HG02840 (cell line): ENCODE measurements at regions not wholly inside any gene's neighbourhood (a gene's known extent, or its start where the extent isn't known, plus 50 kb on each side); places are given as distances from the start of the nearest gene placed in this dataset.

Experiments
- ATAC-seq: cut with Tn5 transposase; IDR thresholded peaks from one replicate; pipeline ENCODE4 v1.9.1; 2021; ENCODE audit warnings: mild to moderate bottlenecking, moderate library complexity, moderate number of reproducible peaks; ENCODE audit not compliant: unreplicated experiment, low FRiP score

DNA sequence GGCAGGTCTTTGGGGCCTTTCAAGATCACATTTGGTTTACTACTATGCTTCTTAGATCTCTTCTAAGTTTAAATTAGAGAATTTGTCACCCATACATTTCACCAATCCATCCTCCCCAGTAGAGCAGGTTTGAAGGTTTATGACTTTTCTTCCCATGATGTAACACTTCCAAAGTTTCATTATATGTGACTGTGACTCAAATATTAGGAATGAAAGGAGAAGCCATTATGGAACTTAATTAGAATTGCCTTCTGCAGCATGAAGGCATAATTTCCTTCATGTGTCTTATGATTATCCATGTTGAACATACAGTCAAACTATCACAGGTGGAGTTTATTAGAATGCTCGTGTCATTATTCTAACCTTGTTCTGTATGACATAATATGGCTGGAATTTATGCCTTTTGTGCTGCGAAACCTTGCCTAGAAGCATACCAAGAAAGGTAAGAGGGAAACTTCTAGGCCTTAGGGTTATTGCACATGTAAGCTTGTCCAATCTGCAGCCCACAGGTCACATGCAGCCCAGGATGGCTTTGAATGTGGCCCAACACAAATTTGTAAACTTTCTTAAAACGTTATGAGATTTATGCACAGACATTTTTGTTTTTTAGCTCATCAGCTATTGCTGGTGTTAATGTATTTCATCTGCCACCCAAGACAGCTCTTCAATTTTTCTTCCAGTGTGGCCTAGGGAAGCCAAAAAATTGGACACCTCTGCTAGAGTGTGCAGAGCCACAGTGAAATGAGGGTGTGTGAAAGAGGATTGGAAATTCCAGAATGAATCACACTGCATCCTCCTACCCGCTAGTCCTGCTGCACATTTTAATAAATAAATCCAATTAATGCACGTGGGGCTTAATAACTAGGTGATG, 133.6 kb downstream of the TMEM26 start:
- ATAC-seq: no peak

- ATAC-seq: no peak
Observed at GRCh38 chr10:61318429-61318828, 134.8 kb downstream of the TMEM26 start.

GRCh38 chr10:61317706-61318105, 135.5 kb downstream of the TMEM26 start:
- ATAC-seq: no peak

- no peak for ATAC-seq
Observed at GRCh38 chr10:61316676-61317265, 136.4 kb downstream of the TMEM26 start.

DNA sequence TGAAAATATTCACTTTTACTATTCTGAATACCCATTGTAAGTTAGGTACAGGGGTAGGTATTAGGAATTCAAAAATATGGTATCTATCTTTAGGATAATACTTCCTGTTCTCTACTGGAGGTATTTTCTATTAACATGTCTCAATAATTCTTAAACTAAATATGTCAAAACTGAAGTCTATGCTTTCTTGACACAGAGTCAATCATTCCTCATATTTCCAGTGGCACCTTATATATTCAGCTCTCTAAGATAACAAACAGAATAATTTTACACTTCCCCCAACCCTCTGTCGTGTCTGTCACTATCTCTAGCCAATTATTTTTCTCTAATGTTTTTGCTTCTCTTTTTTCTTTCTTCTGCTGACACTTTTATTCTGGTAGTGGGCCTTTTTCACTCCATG, 138.9 kb downstream of the TMEM26 start:
- no peak for ATAC-seq

DNA sequence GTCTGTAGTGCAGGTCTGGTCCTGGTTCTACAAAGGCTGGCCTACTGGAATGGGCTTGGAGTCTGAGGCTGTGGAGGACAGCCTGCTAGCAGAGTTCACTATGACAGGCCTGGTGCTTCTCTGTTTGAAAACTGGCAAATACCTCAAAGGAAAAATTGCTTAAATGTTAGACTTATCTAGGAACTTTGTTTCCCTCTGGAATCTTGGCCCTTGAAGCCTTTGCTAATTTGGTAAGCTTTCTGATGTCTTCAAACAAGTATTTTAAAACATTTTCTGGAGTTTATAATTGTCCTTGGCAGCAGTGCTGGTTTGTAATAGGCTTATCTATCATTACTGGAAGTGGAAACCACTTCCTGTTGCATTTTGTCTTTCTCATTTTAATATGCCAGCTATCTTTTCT, 139.7 kb downstream of the TMEM26 start:
- no peak for ATAC-seq

DNA sequence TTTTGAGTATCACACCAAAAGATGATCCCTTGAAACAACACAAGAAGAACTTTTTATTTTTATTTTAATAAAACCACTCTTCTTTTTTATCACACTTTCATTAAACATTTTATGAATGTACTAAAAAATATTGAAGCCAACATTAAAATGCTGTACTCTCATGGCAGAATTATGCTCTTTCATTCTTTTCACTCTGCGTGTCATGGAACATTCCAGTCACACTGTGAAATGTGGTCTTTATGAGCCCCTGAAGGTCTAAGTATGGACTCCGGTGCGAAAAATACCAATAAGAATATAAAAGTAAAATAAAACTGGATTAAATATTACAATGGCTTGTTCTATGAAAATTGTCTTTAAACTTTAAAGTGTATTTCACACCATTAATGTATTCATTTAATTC, 148.4 kb downstream of the TMEM26 start:
- no peak for ATAC-seq

DNA sequence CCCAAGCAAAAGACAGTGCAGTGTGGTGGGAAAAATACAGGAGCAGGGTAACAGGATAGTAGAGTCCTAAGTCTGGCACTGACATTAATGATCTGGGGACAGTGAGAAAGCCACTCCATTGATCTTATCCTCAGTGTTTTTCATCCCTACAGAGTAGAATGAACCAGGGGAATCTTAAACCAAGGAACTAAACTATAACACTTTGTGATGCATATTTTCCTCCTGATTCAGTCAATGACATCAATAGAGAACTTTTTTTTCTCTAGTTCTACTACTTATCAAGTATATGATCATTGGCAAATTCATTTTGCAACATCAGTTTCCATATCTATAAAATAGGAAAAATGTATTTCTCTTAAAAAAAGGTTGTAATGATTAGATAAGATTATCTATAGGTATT, 151.1 kb downstream of the TMEM26 start:
- no peak for ATAC-seq

- ATAC-seq: no peak
Observed at GRCh38 chr10:61301575-61301974, 151.6 kb downstream of the TMEM26 start.

DNA sequence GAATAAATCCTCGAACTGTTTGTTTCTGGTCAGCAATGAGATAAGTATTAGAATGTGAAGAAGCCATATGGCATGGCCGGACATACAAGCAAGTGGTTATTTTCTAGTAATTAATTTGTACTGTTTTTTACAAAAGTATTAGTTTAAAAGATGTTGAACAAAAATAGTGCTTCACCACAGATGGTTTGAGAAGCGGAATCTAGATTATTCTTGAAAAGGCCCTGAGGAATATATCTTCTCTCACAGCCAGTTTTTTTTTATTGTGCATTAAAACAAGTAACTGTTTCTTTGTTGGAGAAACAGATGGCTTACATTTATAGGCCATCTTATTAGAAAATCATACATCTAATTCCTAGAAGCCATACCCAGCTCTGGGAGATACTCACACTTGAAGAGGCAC, 153.3 kb downstream of the TMEM26 start:
- no peak for ATAC-seq

GRCh38 chr10:61299156-61299555, 154.0 kb downstream of the TMEM26 start:
- ATAC-seq: no peak

- ATAC-seq: no peak
Observed at GRCh38 chr10:61298194-61298593, 155.0 kb downstream of the TMEM26 start.

DNA sequence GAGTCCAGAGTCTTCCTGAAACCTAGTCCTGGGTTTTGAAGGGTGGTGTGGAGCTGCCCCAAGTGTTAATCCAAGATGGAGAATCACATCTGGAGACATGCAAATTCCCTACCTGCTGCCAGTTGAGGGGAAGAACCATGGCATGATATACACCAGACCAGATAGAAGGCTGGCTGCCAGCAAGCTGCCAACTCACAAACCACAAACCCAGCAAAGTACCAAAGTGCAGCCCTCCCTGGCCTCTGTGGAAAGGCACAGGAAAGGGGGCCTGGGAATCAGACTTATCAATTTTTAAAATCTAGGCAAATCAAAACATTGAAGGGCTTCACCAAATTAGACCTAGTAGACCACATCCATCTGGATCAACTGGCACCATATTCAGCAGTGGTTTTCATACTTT, 157.0 kb downstream of the TMEM26 start:
- no peak for ATAC-seq

GRCh38 chr10:61294131-61294530, 159.1 kb downstream of the TMEM26 start:
- no peak for ATAC-seq

DNA sequence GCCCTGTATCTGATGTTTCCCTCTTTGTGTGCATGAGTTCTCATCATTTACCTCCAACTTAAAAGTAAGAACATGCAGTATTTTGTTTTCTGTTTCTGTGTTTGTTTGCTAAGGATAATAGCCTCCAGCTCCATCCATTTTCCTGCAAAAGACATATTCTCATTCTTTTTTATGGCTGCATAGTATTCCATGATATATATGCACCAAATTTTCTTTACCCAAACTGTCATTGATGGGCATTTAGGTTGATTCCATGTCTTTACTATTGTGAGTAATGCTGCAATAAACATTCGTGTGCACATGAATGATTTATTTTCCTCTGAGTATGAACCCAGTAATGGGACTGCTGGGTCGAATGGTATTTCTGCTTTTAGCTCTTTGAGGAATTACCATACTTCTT, 163.4 kb downstream of the TMEM26 start:
- no peak for ATAC-seq

DNA sequence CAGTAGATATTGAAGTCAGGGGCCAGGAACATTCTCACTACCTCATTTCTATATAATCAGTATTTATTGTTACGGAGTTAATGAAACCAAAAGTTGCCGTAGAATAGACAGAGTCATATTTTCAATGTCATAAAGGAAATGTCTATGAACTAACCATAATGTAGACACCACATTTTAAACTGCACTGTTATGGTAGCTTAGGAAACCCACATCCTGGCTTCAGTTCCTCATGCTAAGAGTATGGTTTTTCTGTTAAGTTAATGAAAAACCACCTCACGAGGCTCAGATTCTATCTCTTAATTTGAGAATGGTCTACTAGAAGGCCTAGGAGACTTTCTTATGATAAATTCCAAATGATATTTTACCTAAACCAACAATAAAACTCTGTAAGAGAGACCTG, 166.5 kb downstream of the TMEM26 start:
- ATAC-seq: peak; percentile 100

DNA sequence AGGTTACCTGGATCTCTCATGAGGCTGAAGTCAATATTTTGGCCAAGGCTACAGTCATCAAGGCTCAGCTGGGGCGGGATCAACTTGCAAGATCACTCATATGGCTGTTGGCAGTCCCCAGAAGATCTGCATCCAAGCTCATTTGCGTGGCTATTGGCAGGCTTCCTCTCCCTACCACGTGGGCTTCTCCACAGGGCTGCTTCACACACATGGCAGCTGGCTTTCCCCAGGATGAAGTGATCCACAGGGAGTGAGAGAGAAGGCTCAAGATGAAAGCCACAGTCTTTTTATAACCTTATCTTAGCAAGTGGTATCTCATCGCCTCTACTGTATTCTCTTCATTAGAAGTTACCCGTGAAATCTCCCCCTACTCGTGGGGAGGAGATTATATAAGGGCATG, 167.4 kb downstream of the TMEM26 start:
- no peak for ATAC-seq

GRCh38 chr10:61284222-61284890, 168.8 kb downstream of the TMEM26 start:
- no peak for ATAC-seq

GRCh38 chr10:61283481-61284221, 169.5 kb downstream of the TMEM26 start:
- ATAC-seq: no peak

- ATAC-seq: no peak
Observed at GRCh38 chr10:61283066-61283465, 170.1 kb downstream of the TMEM26 start.

GRCh38 chr10:61280303-61280702, 172.9 kb downstream of the TMEM26 start:
- ATAC-seq: no peak
